NCI-H1930 (cell line): ENCODE measurements at regions not wholly inside any gene's neighbourhood (a gene's known extent, or its start where the extent isn't known, plus 50 kb on each side); places are given as distances from the start of the nearest gene placed in this dataset.

Experiments
- DNase-seq, 2 experiments: peaks; one replicate each; lab custom pipeline; 2025; lab: John Stamatoyannopoulos, UW

DNA sequence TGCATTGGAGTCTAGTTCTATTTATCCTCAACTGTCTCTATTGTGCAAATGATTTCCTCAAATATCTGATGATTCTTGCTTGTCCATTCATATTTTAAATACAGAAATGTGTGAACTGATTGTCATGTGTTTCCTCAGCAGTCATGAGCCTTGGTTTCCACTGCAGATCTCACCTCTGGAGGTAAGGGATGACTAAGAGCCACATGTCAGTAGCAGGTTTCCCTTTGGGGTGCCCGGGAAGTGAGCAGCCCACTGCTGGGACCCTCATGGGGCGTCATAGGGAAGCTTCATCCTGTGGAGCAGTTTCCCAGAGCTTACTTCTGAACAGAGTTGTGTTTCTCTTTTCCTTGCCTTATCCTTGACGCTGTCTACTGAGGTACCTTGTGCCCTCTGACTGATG, 149.2 kb upstream of the TOPAZ1 start:
- no peak for DNase-seq

- DNase-seq = no peak
Observed at GRCh38 chr3:44093531-44093930, 148.2 kb upstream of the TOPAZ1 start.

- no peak for DNase-seq
Observed at GRCh38 chr3:44098656-44099415, 142.8 kb upstream of the TOPAZ1 start.

DNA sequence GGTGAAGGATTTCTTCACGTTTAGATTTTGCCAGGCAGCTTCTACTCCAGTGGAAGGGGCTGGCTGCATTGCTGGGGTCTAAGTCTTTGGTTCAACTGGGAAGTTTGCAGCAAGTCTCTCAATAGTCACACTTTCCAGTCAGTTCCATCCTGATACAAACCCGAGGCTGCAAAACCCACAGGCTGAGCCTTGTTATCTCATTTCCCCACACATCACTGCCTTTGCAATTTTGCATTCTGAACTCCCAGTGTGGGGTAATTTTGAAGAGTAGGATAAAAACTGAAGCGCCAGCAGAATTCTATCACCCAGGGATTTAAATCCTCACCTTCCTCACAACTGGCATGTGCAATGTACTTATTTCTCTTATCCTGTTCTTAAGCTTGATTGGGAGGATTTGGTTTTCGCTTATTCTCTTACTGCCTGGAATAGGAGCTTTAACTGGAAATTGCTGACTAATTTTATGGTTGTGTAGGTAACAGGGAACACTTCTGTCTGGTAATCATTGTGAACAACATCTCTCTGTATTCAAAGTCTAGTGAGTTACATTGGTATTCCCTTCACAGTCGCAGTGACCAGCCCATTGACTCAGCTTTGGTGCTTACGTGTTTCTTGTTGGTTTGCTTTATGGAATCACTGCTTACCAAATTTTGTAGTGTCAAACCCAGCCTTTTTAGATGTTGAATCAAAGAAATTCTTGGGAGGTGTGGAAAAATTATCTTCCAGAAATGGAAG, 142.0 kb upstream of the TOPAZ1 start:
- no peak for DNase-seq

DNA sequence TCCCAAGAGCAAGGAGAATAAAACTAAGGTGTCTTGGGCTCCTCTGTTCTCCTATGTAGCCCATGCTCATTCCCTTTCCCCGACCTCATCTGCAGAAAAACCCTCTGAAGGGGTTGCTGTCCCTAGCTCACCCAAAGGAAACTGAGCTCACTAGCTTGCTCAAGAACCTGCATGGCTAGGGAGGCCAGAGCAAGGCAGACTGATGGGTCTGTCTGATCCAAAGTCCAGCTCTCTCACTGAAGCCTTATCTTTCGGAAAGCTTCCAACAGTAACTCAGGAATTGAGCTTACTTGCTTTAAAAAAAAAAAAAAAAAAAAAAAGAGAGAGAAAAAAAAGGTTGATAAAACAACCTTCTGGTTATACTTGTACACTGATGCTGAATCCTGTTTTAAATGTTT, 141.4 kb upstream of the TOPAZ1 start:
- DNase-seq = no peak

DNA sequence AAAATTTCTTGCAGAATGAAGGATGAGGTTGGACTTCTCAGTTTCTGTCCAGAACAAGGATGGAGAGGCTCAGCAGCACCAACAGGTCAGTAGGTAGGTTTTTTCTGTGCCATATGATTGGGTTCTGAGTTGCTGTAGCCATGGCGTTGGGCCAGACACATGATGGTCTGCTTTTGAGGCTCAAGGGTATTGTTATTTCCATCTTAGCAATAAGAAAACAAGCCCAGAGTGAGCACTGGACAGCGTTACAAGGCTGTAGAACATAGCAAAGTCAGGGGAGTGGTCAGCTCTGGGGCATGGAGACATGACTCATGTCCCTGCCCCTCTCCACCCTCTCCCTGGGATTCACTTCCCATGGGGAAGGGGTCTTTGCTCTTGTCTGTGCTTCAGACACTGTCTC, 137.6 kb upstream of the TOPAZ1 start:
- DNase-seq = no peak

GRCh38 chr3:44104668-44105321, 136.9 kb upstream of the TOPAZ1 start:
- no peak for DNase-seq

GRCh38 chr3:44105571-44105970, 136.1 kb upstream of the TOPAZ1 start:
- DNase-seq = no peak

GRCh38 chr3:44106756-44107155, 134.9 kb upstream of the TOPAZ1 start:
- no peak for DNase-seq

DNA sequence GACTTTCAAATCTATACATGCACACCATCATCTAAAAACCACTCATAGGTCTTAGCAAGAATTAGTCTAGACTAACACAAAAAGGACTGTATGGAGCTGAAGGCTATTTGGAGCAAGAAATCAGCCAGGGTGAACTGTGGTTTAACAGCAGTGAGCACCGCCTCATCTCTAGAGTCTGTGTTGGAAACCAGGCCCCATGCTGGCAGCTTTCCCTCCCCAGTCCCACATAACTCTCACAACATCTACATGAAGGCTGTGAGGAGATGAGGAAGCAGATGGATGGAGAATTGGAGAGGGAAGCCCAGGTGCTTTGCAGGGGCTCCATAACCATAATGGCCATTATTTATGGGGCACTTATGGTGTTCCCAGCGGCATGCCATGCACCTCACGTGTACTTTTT, 133.2 kb upstream of the TOPAZ1 start:
- no peak for DNase-seq

DNA sequence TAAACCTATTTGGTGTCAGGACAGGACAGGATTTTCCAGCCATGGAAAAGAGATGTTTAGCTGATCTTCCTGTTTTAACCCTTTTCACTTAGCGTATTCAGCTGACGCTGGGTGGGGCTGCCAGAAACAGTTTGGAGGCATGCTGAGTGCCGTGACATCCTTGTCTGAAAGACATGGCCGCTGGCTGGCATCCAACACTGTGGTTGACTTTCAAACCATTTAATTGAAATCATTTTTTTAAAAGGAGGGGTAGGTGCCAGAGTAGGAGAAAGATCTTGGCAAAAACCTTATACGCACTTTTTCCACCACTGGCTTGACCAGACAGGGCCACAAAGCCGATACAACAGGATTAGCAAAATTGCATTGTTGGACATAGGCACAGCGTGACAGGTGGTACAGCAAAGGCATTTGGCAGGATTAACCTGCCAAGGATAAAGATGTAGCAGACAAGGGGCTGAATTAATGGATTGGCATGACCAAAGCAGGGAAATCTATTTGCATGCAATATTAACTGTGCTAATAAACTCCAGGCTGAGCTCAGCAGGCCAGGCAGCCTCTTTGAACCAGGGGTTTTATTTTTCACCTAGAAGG, 131.8 kb upstream of the TOPAZ1 start:
- DNase-seq = no peak

DNA sequence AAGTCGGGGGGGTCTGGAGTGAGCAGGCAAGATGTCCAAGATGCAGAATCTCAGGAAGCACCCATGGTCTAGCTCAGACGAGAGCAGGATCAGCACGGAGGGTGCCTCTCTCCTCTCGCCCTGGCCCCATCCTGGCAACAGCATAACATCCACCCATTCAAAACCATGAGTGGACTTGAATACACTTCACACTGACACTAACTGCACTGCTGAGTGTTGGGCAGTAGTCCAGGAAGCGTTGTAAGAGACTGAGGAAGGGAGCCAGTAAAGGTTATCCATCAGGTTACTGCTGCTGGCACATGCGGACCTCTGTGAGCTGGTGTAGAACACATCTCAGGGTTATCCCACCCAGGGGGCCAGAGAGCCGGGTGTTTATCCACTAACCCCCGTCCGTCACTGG, 131.0 kb upstream of the TOPAZ1 start:
- DNase-seq = no peak

GRCh38 chr3:44111482-44111881, 130.2 kb upstream of the TOPAZ1 start:
- DNase-seq = no peak

GRCh38 chr3:44114142-44114541, 127.5 kb upstream of the TOPAZ1 start:
- DNase-seq = no peak

- no peak for DNase-seq
Observed at GRCh38 chr3:44117239-44117638, 124.4 kb upstream of the TOPAZ1 start.

- DNase-seq = no peak
Observed at GRCh38 chr3:44117736-44118135, 124.0 kb upstream of the TOPAZ1 start.

GRCh38 chr3:44120721-44121582, 120.7 kb upstream of the TOPAZ1 start:
- DNase-seq = no peak

DNA sequence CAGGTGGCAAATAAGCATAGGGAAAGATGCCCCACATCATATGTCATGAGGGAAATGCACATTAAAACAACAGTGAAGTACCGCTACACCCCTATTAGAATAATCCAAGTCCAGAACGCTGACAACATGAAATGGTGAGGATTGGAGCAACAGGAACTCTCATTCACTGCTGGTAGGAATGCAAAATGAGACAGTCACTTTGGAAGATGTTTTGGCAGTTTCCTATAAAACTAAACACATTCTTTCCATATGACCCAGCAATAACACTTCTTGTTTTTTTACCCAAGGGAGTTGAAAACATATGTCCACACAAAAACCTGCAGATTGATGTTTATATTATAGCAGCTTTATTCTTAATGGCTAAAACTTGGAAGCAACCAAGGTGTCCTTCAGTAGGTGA, 116.4 kb upstream of the TOPAZ1 start:
- DNase-seq = no peak

- DNase-seq = no peak
Observed at GRCh38 chr3:44125882-44126281, 115.8 kb upstream of the TOPAZ1 start.

DNA sequence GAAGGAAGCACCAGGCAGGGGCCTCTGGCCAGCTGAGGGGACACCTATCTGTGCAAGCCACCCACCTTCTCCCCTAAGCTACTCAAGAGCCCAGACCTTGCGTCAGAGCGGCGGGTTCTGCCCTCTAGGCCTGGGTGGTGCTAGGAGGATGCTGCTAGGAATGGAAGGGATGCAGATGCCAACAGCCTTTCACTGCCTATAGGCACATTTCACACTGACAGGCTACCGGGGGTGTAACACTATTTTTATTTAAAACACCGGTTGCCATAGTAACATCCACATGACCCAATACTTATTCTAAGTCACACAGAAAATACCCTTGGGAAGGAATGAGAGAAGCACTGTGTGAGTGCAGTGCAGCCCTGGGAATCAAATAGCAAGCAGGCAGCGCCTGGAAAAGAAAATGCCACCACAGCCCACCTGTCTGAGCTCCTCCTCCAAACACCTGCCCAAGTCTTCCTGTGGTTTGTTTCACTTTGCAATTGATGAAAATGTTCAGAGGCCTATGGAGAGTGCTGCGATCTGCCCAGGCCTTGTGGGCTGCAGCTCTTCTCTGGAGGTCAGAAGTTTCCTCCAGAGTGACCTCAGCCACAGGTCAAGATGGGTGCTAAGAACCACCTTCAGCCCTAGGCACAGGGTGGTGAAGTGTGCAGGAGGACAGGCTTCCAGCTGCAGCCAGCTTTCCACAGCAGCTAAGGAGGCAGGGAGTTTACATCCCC, 113.5 kb upstream of the TOPAZ1 start:
- no peak for DNase-seq

GRCh38 chr3:44130249-44130648, 111.4 kb upstream of the TOPAZ1 start:
- no peak for DNase-seq
